HS-5 (cell line): ENCODE measurements at regions not wholly inside any gene's neighbourhood (a gene's known extent, or its start where the extent isn't known, plus 50 kb on each side); places are given as distances from the start of the nearest gene placed in this dataset.
"Not testable (repeated sequence)": the region's sequence is repeated elsewhere in the genome, so short reads cannot be mapped to it uniquely, and the experiment has no call there.

Experiments
- DNase-seq: peaks from one replicate; pipeline ENCODE4 v3.0.0-alpha.2; 2012; ENCODE audit warnings: low read depth

DNA sequence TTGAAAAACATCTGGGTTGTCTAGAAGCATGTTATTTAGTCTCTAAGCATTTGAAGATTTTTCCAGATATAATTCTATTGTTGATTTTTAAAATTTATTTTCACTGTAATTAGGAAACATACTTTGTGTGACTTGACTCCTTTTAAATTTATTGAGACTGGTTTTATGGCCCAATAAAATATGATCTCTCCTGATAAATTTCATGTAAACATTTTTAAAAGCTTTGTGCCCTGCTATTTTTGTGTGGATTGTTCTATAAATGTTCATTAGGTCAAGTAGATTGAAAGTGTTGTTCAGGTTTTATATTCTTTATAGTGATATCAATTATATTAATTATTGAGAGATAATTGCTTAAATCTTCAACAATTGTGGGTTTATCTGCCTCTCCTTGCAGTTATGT is 105.4 kb downstream of the RFX6 start:
- DNase-seq = no peak

DNA sequence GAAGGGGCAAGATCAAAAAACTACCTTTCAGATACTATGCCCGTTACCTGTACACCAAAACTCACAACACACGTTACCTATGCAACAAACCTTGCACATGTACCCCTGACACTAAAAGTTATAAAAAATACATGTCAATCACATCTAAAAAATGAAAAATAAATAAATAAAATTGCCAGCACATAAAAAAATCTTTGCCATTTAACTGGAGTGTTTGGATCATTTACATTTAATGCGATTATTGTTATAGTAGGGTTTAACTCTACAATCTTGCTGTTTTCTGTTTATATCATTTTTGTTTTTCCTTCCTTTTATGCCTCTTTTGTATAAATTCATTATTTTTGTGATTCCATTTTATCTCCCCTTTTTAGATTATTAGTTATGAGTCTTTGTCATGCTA is 106.3 kb downstream of the RFX6 start:
- DNase-seq = no peak

DNA sequence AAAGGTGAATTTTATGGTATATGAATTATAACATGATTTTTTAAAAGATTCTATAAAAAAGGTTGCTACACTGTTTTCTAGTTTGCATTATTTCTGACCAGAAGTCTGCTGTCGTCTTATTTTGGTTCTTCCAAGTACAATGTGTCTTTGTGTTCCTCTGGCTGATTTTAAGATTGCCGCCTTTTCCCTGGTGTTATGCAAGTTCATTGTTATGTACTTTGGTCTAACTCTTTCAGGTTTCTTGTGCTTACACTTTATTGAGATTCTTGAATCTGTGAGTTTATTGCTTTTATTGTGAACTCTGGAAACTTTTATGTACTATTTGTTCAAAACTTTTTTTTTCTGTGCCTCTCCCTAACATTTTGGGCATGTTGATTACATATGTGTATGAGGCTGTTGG is 109.8 kb downstream of the RFX6 start:
- no peak for DNase-seq

DNA sequence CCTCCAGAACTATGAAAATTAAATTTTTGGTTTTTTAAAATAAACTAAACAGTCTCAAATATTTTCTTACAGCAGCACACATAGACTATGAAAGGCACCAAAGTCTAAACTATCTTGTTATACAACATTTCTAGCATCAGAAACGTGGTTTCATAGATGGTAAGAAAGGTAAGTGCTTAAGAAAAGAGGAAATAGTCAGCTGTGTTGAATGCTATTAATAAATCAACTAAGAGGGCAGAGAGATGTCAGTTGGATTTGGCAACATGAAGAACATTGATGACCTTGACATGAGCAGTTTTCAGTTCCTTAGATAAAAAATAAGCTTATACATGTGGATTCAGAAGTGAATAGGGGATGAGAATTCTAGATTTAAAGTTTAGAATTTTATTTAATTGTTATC is 113.6 kb downstream of the RFX6 start:
- DNase-seq = no peak

DNA sequence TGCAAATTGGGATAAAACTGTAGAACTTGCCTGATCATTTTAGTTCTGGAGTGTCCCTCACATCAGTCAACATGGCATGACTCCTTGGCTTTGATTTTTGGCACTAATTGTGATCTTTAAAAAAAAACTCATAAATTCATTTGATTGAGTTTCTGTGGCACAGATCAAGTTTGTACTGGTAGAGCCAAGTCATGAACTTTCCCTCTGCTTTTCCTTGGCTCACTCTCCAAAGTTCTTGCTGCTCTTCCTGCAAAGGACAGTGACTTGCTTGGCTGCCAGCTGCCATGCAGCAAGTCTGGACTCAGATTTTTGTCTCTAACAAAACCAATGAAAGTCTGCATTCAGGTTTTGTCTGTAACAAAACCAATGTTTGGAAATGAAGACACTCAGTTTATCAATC is 115.5 kb downstream of the RFX6 start:
- no peak for DNase-seq

DNA sequence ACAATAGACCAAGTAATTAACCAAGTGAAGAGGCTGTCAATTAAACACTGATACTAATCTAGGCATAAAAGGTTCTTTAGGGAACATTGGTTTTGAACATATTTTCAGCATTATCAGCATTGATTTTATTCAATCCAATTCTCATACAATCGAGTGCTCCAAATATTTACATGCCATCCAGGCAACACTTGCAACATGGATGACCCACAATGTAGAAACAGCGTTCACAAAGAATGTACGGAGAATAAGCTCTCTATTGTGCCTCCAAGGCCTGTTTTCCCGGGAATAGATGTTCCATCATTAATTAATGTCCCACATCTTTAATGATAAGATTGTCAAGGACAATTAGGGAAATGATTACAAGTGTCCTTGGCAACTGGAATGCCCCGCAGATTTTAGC is 117.4 kb downstream of the RFX6 start:
- no peak for DNase-seq

DNA sequence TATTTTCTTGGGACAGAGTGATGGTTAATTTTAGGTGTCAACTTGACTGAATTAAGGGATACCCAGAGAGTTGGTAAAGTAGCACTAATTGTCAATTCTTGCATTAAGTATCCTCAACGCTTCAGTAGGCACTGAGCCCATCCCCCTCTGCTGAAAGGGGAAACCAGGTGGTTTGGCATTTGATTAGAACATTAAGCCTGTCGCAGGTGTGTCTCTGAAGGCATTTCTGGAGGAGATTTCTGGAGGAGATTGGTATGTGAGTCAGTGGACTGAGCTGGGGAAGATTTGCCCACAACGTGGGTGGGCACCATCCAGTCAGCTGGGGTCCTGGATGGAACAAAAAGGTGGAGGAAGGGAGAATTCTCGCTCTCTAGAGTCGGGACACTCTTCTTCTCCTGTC is 119.8 kb downstream of the RFX6 start:
- no peak for DNase-seq

DNA sequence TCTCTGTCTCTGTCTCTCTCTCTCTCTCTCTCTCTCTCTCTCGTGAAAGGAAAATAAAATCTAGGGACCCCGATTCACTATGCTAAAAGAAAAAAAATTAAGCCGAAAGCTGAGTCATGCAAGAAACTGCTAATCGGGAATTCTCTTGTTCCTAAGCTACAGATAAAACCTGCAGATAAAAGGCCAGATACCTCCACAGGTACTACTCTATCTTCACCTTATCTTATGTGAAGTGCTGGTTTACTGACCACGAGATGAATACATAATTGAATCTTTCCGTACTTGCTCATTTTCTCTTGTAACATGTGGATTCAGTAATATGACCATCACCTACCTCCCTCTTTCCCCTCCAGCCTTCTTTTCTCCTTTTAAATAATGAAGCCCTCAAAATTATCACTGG is 120.5 kb downstream of the RFX6 start:
- DNase-seq = no peak

DNA sequence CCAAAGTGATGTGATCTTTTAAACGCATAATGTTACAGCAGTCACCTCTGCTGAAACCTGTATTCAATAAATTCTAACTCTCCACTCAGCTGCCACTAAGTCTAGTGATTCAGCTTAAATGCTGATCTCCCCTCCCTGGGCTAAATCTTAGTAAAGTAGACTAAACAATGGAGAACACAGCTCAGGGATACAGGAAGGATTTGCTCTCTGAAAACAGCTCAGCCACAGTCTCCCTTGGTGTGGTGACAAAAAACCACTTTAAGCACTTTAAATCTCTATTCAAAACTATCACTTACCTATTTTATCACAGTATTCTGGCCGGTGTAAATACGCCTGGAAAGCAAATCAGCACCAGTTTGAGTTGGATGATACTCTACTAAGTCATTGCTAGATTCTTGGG is 130.6 kb downstream of the RFX6 start:
- no peak for DNase-seq

DNA sequence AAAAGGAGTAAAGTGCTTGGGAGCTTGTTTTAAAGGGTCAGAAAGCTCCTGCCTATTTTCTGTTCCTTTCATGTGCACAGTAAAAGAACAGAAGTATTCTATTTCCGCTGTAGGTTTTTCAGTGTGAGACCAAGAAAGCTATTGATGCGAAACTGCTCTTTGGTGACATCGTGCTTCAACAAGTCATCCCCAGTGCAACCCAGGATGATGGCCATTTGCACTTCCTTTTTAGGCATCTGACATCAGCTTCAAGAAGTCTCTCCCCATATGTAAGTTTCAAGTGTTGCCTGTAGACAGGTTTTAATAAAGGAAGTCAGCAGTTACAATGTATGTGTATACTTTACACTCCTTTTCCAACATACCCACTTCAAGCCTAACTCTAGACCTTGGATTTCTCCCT is 131.6 kb downstream of the RFX6 start:
- DNase-seq = no peak

DNA sequence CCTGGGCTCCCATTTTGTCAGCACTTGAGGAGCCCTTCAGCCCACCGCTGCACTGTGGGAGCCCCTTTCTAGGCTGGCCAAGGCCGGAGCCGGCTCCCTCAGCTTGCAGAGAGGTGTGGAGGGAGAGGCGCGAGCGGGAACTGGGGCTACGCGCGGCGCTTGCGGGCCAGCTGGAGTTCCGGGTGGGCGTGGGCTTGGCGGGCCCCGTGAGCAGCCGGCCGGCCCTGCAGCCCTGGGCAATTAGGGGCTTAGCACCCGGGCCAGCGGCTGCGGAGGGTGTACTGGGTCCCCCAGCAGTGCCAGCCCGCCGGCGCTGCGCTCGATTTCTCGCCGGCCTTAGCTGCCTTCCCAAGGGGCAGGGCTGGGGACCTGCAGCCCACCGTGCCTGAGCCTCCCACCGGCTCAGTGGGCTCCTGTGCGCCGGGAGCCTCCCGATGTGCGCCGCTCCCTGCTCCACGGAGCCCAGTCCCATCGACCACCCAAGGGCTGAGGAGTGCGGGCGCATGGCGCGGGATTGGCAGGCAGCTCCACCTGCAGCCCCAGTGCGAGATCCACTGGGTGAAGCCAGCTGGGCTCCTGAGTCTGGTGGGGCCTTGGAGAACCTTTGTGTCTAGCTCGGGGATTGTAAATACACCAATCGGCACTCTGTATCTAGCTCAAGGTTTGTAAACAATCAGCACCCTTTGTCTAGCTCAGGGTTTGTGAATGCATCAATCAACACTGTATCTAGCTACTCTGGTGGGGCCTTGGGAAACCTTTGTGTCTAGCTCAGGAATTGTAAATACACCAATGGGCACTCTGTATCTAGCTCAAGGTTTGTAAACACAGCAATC is 137.8 kb downstream of the RFX6 start:
- not testable (repeated sequence) for DNase-seq

DNA sequence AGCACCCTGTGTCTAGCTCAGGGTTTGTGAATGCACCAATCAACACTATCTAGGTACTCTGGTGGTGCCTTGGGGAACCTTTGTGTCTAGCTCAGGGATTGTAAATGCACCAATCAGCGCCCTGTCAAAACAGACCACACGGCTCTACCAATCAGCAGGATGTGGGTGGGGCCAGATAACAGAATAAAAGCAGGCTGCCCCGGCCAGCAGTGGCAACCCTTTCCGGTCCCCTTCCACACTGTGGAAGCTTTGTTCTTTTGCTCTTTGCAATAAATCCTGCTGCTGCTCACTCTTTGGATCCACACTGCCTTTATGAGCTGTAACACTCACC is 138.4 kb downstream of the RFX6 start:
- not testable (repeated sequence) for DNase-seq

DNA sequence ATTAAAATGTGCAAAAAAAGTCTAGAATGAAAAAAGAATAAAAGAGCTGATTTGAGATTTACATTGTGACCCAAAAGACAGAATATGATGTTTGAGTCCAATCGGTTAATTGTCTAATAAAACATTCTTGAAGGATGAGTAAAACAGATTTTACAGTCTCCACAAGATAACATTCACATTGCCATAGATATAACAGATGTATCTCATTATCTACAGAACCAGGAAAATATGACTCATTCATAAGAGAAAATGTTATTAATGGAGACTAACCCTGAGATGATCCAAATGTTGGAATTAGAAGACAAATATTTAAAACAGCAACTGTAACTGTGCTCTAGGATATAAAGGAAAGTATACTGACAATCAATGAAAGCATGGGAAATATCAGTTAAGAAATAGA is 141.7 kb downstream of the RFX6 start:
- DNase-seq = peak; percentile 32

DNA sequence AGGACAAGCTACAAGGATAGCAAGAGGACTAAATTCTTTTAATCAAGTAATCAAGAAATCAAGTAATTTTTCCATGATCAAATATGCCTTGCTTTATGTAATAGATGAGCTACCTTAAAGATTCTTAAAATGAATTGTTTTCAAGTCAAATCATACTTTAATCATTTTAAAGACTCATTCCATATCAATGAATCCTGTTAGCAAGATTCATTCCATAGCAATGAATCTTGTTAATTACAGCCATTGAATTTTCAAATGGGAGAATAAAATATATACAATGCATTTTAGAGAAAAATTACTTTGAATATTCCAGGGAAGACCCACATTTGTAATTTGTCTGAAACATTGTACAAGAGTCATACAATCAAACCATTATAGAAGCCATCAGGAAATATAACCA is 145.7 kb downstream of the RFX6 start:
- no peak for DNase-seq

DNA sequence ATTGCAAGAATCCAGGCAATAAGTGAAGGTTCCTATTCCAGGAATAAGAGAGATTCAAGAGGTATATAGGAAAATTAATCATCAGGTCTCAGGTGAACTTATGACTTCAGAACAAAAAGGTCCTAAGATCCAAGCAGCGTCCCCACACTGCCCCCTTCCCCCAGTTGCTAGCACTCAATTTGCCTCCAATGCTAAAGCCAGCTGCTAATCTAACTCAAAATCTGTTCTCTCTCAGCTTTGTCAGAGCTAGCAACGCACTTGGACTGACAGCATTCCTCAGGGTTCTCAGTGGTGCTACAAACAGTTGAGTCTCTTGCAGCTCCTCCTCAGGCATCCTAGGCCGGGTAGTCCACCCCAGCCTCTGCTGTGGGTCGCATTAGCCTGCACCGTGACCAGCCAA is 148.3 kb downstream of the RFX6 start:
- no peak for DNase-seq

DNA sequence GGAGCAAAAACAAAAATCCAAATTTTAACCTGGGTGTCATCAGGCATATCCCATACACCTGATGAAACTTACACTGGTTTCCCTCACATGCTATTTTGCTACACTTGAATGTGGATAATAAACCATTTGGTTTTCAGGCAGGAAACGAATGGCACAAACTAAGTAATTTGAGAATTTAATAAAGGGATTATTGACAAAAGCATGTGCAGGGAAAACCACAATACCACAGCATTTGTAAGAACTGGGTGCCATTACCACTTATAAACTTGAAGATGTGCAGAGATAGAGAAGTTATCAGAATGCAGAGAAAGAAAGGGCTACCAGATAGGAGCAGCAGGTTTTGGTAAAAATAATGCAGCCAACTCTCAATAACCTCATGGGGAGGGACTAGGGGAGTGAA is 151.2 kb downstream of the RFX6 start:
- no peak for DNase-seq

DNA sequence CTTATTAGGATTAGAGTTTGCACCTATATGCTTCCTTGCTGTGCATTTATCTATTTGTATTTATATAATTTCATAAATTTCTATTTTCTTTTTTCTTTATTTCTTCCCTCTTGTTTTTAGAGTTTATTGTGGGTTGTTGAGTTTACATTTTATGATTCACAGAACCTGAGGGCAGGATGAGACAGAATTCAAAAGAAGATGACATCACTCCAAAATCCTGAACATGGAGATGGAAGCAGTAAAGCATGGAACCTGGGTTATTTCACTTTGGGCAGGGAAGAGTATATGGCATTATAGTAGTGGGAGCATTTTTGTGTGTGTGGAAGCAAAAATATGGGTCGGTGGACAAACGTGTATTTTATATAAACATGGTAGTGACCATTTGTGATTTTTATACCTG is 157.5 kb downstream of the RFX6 start:
- DNase-seq = no peak

DNA sequence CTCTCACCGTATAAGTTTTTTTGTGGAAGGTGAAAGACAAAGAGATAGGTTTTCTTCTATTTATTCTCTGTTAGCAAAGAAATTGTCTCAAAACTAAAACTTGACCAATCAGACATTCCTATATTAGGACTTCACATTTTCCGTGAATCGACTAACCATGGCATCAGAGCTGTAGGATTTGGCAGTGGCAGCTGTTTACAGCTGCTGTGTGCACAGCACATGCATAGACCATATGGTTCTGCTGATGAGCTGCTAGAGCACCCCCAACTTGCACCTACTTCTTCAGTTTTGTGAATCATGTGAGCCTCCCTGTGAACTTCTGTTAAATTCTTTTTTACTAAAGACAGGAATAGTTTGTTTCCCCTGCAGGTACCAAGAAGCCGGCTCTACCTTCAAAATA is 157.9 kb downstream of the RFX6 start:
- DNase-seq = no peak

DNA sequence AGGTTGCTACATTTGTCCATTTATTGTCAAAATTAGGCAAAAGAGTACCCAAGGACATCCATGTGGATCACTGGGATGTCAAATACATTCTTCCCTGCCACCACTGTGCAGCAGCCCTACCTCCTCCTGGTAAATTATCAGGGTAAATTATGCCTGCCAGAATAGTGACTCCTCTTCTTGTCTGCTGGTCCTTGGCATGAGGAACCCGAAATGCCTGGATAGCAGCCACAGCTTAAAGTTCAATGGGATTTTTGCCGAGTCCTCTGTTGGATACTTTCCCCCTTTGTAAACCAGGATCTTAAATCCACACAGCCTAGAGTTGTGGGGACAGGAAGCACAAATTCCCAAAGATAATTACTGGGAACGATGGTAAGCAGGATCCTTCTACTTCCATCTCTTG is 173.3 kb downstream of the RFX6 start:
- DNase-seq = no peak

DNA sequence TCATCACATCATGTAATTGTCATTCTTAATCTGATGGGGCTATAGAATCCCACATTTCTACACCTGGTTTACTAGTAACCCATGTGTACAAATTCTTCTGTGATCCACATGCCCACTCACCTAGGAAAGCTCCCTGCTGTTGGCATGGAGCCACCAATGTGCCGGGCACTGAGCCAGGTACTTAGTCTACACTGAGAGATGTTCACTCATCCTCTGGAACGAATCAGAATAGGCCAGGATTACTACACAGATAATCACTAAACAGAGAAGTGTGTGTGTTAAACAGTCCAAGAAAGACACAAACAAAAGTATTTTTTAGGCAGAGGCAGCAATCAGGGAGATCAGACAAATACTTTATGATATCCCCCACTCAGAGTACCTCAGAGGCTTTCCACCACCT is 193.2 kb upstream of the VGLL2 start:
- DNase-seq = no peak

DNA sequence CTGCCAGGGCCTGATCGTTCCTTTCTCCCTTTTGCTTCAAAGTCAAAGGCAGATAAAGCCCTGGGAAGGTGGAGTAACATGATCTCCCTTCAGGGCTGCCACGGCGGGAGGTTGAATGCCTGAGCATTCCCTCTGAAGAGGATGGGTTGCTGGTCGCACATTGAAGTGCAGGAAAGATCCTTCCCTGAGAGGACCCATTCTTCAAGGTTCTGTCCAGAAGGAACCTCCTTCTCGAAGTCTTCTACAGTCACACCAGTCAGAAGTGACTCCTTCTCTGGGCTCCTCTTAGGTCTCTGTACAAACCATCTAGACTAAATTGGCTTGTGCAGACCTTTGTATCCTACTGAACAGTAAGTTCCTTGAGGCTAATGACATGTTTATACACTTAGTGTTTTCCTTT is 192.6 kb upstream of the VGLL2 start:
- no peak for DNase-seq

DNA sequence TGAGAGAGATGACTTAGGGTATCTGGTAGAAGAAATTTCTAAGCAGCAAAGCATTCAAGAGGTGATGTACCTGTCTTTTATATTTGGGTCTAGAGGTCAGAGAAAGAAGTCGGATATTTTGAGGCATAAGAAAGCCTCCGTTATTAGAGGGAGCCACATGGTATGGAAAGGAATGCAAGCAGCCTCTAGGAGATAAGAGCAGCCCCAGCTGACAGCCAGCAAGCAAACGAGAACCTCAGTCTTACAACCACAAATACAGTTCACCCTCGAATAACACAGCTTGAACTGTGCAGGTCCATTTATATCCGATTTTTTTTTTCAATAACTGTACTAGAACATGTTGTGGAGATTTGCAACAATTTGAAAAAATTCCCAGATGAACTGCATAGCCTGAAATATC is 190.7 kb upstream of the VGLL2 start:
- DNase-seq = no peak

DNA sequence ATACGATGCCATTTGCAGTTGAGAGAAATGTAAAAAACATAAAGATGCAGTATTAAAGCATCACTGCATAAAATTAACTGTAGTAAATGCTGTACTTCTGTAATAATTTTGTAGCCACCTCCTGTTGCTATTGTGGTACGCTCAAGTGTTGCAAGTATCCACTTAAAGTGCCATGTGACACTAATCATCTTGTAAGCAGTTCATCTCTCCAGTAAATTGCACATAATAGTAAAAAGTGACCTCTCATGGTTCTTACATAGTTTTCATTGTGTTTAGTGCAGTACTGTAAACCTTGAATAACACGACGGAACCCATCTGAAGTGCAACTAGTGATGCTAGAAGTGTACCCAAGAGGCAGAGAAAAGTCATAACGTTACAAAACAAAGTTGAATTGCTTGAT is 190.1 kb upstream of the VGLL2 start:
- DNase-seq = no peak

DNA sequence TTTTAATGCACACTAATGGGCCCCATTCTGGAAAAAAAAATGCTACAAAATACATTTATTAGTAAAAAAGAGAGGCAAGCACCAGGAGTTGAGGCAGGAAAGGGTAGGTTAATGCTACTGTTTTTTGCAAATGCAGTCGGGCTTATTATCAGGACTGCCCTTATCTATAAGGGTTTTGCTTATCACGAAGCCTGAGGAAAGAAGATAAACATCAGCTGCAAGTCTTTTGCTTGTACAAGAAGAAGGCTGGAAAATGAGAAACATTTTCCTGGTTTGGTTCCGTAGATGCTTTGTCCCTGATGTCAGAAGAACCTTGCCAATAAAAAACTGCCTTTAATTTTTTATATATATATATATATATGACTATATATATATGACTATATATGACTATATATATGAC is 189.3 kb upstream of the VGLL2 start:
- no peak for DNase-seq

DNA sequence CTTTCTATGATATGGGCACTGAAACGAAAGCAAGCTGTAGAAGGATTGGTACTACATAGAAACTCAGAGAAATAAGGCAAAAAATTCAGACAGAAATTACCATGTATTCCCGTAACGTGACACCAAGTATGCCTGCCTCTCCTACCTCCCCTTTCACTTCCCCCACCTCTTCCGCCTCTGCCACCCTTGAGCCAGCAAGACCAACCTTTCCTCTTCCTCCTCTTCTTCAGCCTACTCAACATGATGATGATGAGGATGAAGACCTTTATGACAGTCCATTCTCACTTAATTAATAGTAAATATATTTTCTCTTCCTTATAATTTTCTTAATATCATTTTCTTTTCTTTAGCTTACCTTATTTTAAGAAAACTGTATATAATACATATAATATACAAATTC is 188.1 kb upstream of the VGLL2 start:
- DNase-seq = no peak
